Lower leg skin (tissue), 4 donors: ENCODE measurements at regions not wholly inside any gene's neighbourhood (a gene's known extent, or its start where the extent isn't known, plus 50 kb on each side); places are given as distances from the start of the nearest gene placed in this dataset.
"Not testable (repeated sequence)": the region's sequence is repeated elsewhere in the genome, so short reads cannot be mapped to it uniquely, and the experiment has no call there.

Experiments
- DNase-seq, 2 donors: peaks; one replicate each; pipeline ENCODE4 v3.0.0-alpha.2; 2019; ENCODE audit warnings: low spot score in 2 of 2
- H3K4me3 ChIP-seq: fragments of 200-600 bp; sonication (generic); 2 replicates; pipeline ENCODE4 v1.5.1; 2017; ENCODE audit warnings: mild to moderate bottlenecking, low read depth; ENCODE audit not compliant: poor library complexity, severe bottlenecking
- CTCF ChIP-seq, 3 donors: fragments of 450-650 bp; IDR thresholded peaks; one replicate each; pipeline ENCODE4 v1.5.1; 2016; ENCODE audit warnings: antibody characterized with exemption in 3 of 3, mild to moderate bottlenecking in 3 of 3, moderate library complexity in 2 of 3
- POLR2A ChIP-seq, 2 donors: fragments of 450-650 bp; IDR thresholded peaks; one replicate each; pipeline ENCODE4 v1.6.1; 2016 to 2017; ENCODE audit warnings: antibody characterized with exemption in 2 of 2, mild to moderate bottlenecking in 1 of 2, moderate library complexity in 1 of 2
- WGBS, 2 donors: methylation state at CpG; one replicate each; pipeline ENCODE4 v1.1.5; 2018; 5-methylcytosine and 5-hydroxymethylcytosine counted together
- intact Hi-C: fragments of 100-400 bp; cut with DNase I; formaldehyde crosslinking; loops from one replicate; pipeline ENCODE4 v1.15.0; 2023; ENCODE audit warnings: low total_unique reads

- 79 to 88% methylated on average over 4 of the region's 4 CpGs for WGBS, 2 donors
- no peak for TF ChIP-seq CTCF (IDR thresholded peaks at IDR 0.05)
- TF ChIP-seq POLR2A (IDR thresholded peaks at IDR 0.05) = no peak
- DNase-seq = no peak
- no peak overlapping the region for H3K4me3 ChIP-seq
- intact Hi-C loops = no loop called here
Measured at GRCh38 chr22:27106985-27107384, 449.6 kb downstream of the MIAT start.

- TF ChIP-seq POLR2A (IDR thresholded peaks at IDR 0.05) (no peak), CTCF (IDR thresholded peaks at IDR 0.05) (no peak)
- 43 to 82% methylated on average over 2 of the region's 2 CpGs for WGBS, 2 donors
- no peak for DNase-seq
- intact Hi-C loops = no loop called here
- H3K4me3 ChIP-seq = no peak overlapping the region
Measured at GRCh38 chr22:27107386-27107785, 450.0 kb downstream of the MIAT start.

GRCh38 chr22:27107824-27108223, 450.4 kb downstream of the MIAT start:
- 26 to 27% methylated on average over 2 of the region's 2 CpGs for WGBS, 2 donors
- intact Hi-C loops = no loop called here
- H3K4me3 ChIP-seq = no peak overlapping the region
- DNase-seq = peak; percentile 78 to 94
- TF ChIP-seq POLR2A (IDR thresholded peaks at IDR 0.05) = no peak
- TF ChIP-seq CTCF (IDR thresholded peaks at IDR 0.05) = no peak

GRCh38 chr22:27108425-27109114, 451.2 kb downstream of the MIAT start:
- TF ChIP-seq CTCF (IDR thresholded peaks at IDR 0.05) = no peak
- TF ChIP-seq POLR2A (IDR thresholded peaks at IDR 0.05) = no peak
- WGBS, 2 donors = 21 to 29% methylated on average over 18 to 19 of the region's 20 CpGs
- peak in 1 of 2 donors; percentile 88 for DNase-seq
- intact Hi-C loops = no loop called here
- no peak overlapping the region for H3K4me3 ChIP-seq

GRCh38 chr22:27109406-27109805, 452.0 kb downstream of the MIAT start:
- intact Hi-C loops, DNase-seq, H3K4me3 ChIP-seq: not testable (repeated sequence)
- WGBS, 2 donors = 78 to 81% methylated on average over 2 of the region's 2 CpGs

- H3K4me3 ChIP-seq = no peak overlapping the region
- no peak for DNase-seq
- WGBS, 2 donors = 47 to 51% methylated on average over 12 of the region's 12 CpGs
- intact Hi-C loops = no loop called here
- TF ChIP-seq POLR2A (IDR thresholded peaks at IDR 0.05) (no peak), CTCF (IDR thresholded peaks at IDR 0.05) (no peak)
Measured at GRCh38 chr22:27110665-27111451, 453.5 kb downstream of the MIAT start.
